Heart left ventricle (tissue), 16 donors: ENCODE measurements at regions not wholly inside any gene's neighbourhood (a gene's known extent, or its start where the extent isn't known, plus 50 kb on each side); places are given as distances from the start of the nearest gene placed in this dataset.

Experiments
- ATAC-seq, 4 donors: fragments of 200-7000 bp; cut with Tn5 transposase; one replicate each; pipeline ENCODE4 v1.9.1; 2020 to 2022; ENCODE audit warnings: moderate library complexity in 4 of 4, mild to moderate bottlenecking in 3 of 4, moderate number of reproducible peaks in 1 of 4
- DNase-seq, 5 donors: peaks; one replicate each; pipeline ENCODE4 v3.0.0-alpha.2; 2020
- H3K27ac ChIP-seq, 12 donors: fragments of 200-600 bp; sonication (generic) in 4 of 12; one replicate each; pipeline versions ENCODE4 v1.5.0 to v1.8.0; 2016 to 2022; ENCODE audit warnings: mild to moderate bottlenecking in 2 of 12
- H3K27me3 ChIP-seq, 9 donors: fragments of 200-600 bp; sonication (generic) in 2 of 9; one replicate each; pipeline versions ENCODE4 v1.5.1 to v1.8.0; 2016 to 2022; ENCODE audit warnings: mild to moderate bottlenecking in 3 of 9
- H3K36me3 ChIP-seq, 9 donors: fragments of 200-600 bp; sonication (generic) in 2 of 9; one replicate each; pipeline versions ENCODE4 v1.5.0 to v1.8.0; 2018 to 2022; ENCODE audit warnings: mild to moderate bottlenecking in 2 of 9
- H3K4me1 ChIP-seq, 12 donors: fragments of 200-600 bp; sonication (generic) in 4 of 12; one replicate each; pipeline versions ENCODE4 v1.5.0 to v1.8.0; 2016 to 2022; ENCODE audit warnings: mild to moderate bottlenecking in 3 of 12
- H3K4me3 ChIP-seq, 12 donors: fragments of 200-600 bp; sonication (generic) in 4 of 12; one replicate each; pipeline versions ENCODE4 v1.5.0 to v1.8.0; 2017 to 2022; ENCODE audit warnings: mild to moderate bottlenecking in 9 of 12, moderate library complexity in 4 of 12
- H3K9me3 ChIP-seq, 12 donors: fragments of 200-600 bp; sonication (generic) in 4 of 12; one replicate each; pipeline versions ENCODE4 v1.5.0 to v1.8.0; 2016 to 2022; ENCODE audit warnings: mild to moderate bottlenecking in 1 of 12
- CTCF ChIP-seq, 12 donors: fragments of 200-600 bp; sonication (generic) in 4 of 12; IDR thresholded peaks; one replicate each; pipeline versions ENCODE4 v1.5.0 to v1.8.0; 2018 to 2022; ENCODE audit warnings: antibody characterized with exemption in 12 of 12, mild to moderate bottlenecking in 5 of 12
- POLR2A ChIP-seq, 2 donors: fragments of 450-650 bp; IDR thresholded peaks; one replicate each; pipeline ENCODE4 v1.6.1; 2017; ENCODE audit warnings: antibody characterized with exemption in 2 of 2, mild to moderate bottlenecking in 2 of 2, moderate library complexity in 2 of 2
- WGBS, 4 donors: extraction: QIAGEN DNeasy Blood & Tissue Kit in 2 of 4; methylation state at CpG; one replicate each; pipeline versions ENCODE4 v1.1.5 to v1.1.7; 2013 to 2018; 5-methylcytosine and 5-hydroxymethylcytosine counted together
- intact Hi-C, 10 donors: fragments of 100-400 bp; cut with DNase I; formaldehyde crosslinking; loops; one replicate each; pipeline versions ENCODE4 v1.11.1 to v1.14.2; 2022
- donor health status: ischemic (EF 13 %, LVEDD 7.1; RV severe dilation, severe dysfunction).
- donor health status: healthy with polysubstance abuse.
- donor health status: DM: no; HTN: yes; CAD: no.
- donor health status: DM: no; HTN: no; CAD: no.
- donor health status: ischemic (EF 25% LVEDD 6.9; RV normal size, moderate dysfunction).
- donor health status: ischemic (EF 25% LVEDD 5.7; RV mildly dilated, moderate dysfunction).
- donor health status: healthy.
- donor health status: DM: yes; HTN: yes; CAD: no.
- donor health status: ischemic (EF 35%, LVEDD 5.7; RV mildly dilated, moderate dysfunction).
- donor health status: nonischemic (EF 11% LVEDD 7.7; RV severe dilation, severe dysfunction).
- donor health status: DM: yes; HTN: yes; CAD: no.
- donor health status: PGD.
- donor health status: ischemic (EF 29% LVEDD 5.4; RV normal size, mild dysfunction).
- donor health status: nonischemic (EF 23%, LVEDD 6.1; RV moderate dilation, normal function).

- H3K4me3 ChIP-seq, result no peak overlapping the region
- TF ChIP-seq CTCF (IDR thresholded peaks at IDR 0.05), result no peak
- no peak for TF ChIP-seq POLR2A (IDR thresholded peaks at IDR 0.05)
- H3K36me3 ChIP-seq, result no peaks in the 10 kb centered on the region
- no peaks in the 10 kb centered on the region for H3K27me3 ChIP-seq
- intact Hi-C loops, result no loop called here
- no peak overlapping the region for H3K27ac ChIP-seq
- H3K4me1 ChIP-seq, result no peaks in the 10 kb centered on the region
- ATAC-seq, result no peak
- H3K9me3 ChIP-seq, result peaks cover 0 to 15% (median 0%) of the 10 kb centered on the region in 12 donors
- DNase-seq, result peak in 2 of 5 donors; percentile 19 to 39
- WGBS, 4 donors, result 13 to 24% (median 17%) methylated on average over 13 to 14 of the region's 14 CpGs
Measured at GRCh38 chr6:68575765-68576439, 59.2 kb upstream of the ADGRB3 start.

- intact Hi-C loops, result no loop called here
Measured at GRCh38 chr6:68572975-68573374, 62.1 kb upstream of the ADGRB3 start.

GRCh38 chr6:68572525-68572924 lies 62.6 kb upstream of the ADGRB3 start:
- TF ChIP-seq POLR2A (IDR thresholded peaks at IDR 0.05) (no peak), CTCF (IDR thresholded peaks at IDR 0.05) (peak in 4 of 12 donors; percentile 8 to 17 (median 12))
- 48 to 76% (median 63%) methylated on average over 2 of the region's 2 CpGs for WGBS, 4 donors
- H3K27ac ChIP-seq, result no peak overlapping the region
- H3K27me3 ChIP-seq, result no peaks in the 10 kb centered on the region
- DNase-seq (no peak), ATAC-seq (no peak)
- H3K36me3 ChIP-seq, result no peaks in the 10 kb centered on the region
- no peak overlapping the region for H3K4me3 ChIP-seq
- peaks cover 0 to 29% (median 0%) of the 10 kb centered on the region in 12 donors for H3K9me3 ChIP-seq
- no peaks in the 10 kb centered on the region for H3K4me1 ChIP-seq
- intact Hi-C loops, result no loop called here

More at GRCh38 chr6:68572975-68573374, 62.1 kb upstream of the ADGRB3 start:
- ATAC-seq, result no peak
- TF ChIP-seq POLR2A (IDR thresholded peaks at IDR 0.05), result no peak
- no peak for TF ChIP-seq CTCF (IDR thresholded peaks at IDR 0.05)
- Histone ChIP-seq H3K27me3 (no peaks in the 10 kb centered on the region), H3K27ac (no peak overlapping the region), H3K9me3 (peaks cover 0 to 29% (median 0%) of the 10 kb centered on the region in 12 donors), H3K4me1 (no peaks in the 10 kb centered on the region), H3K36me3 (no peaks in the 10 kb centered on the region), H3K4me3 (no peak overlapping the region)
- DNase-seq, result no peak
- 69 to 82% (median 73%) methylated on average over 4 of the region's 4 CpGs for WGBS, 4 donors

GRCh38 chr6:68559716-68560115 lies 75.4 kb upstream of the ADGRB3 start:
- intact Hi-C loops, result no loop called here
- 55 to 68% (median 63%) methylated on average over 5 of the region's 5 CpGs for WGBS, 4 donors

More at GRCh38 chr6:68559716-68560115, 75.4 kb upstream of the ADGRB3 start:
- ATAC-seq (no peak), DNase-seq (no peak)
- Histone ChIP-seq H3K4me3 (no peak overlapping the region), H3K4me1 (no peaks in the 10 kb centered on the region), H3K9me3 (no peaks in the 10 kb centered on the region), H3K27me3 (no peaks in the 10 kb centered on the region), H3K27ac (no peak overlapping the region), H3K36me3 (no peaks in the 10 kb centered on the region)
- TF ChIP-seq POLR2A (IDR thresholded peaks at IDR 0.05), result no peak
- TF ChIP-seq CTCF (IDR thresholded peaks at IDR 0.05), result no peak
